Activated B cell treated with CpG ODN at 0.5 μM for 24 hours (primary cell): ENCODE measurements at regions not wholly inside any gene's neighbourhood (a gene's known extent, or its start where the extent isn't known, plus 50 kb on each side); places are given as distances from the start of the nearest gene placed in this dataset.

Experiments
- ATAC-seq: fragments of 200-7000 bp; cut with Tn5 transposase; one replicate; pipeline ENCODE4 v1.10.0; 2021; ENCODE audit warnings: low read depth, mild to moderate bottlenecking, moderate library complexity
- CTCF ChIA-PET: fragments of 350-600 bp; sonication (Branson Sonifier 250); formaldehyde crosslinking; loops from one replicate; lab custom pipeline; 2021; ENCODE audit warnings: antibody characterized with exemption; lab: Charles Lee
- POLR2A ChIA-PET: fragments of 350-600 bp; sonication (Branson Sonifier 250); formaldehyde crosslinking; loops from one replicate; lab custom pipeline; 2021; ENCODE audit warnings: antibody characterized with exemption; lab: Charles Lee
- DNase-seq: peaks from one replicate; pipeline ENCODE4 v3.0.0; 2022
- H3K27ac Mint-ChIP-seq: one replicate; pipeline ENCODE4 v1.8.0; 2020; ENCODE audit warnings: mixed read lengths
- H3K27me3 Mint-ChIP-seq: one replicate; pipeline ENCODE4 v1.8.0; 2021; ENCODE audit warnings: mixed read lengths
- H3K36me3 Mint-ChIP-seq: one replicate; pipeline ENCODE4 v1.8.0; 2021; ENCODE audit warnings: low read depth, mixed read lengths
- H3K4me1 Mint-ChIP-seq: one replicate; pipeline ENCODE4 v1.8.0; 2021; ENCODE audit warnings: mixed read lengths
- H3K4me3 Mint-ChIP-seq: one replicate; pipeline ENCODE4 v1.8.0; 2020; ENCODE audit warnings: mild to moderate bottlenecking, mixed read lengths
- H3K9me3 Mint-ChIP-seq: one replicate; pipeline ENCODE4 v1.8.0; 2020; ENCODE audit warnings: mixed read lengths
- CTCF ChIP-seq: fragments of 200-600 bp; IDR thresholded peaks from one replicate; pipeline ENCODE4 v1.8.0; 2022; ENCODE audit warnings: antibody characterized with exemption, mild to moderate bottlenecking
- intact Hi-C: fragments of 100-400 bp; cut with micrococcal nuclease; formaldehyde crosslinking; loops from one replicate; pipeline ENCODE4 v1.15.1; 2024

GRCh38 chr2:21746499-21746898, 622.7 kb downstream of the TDRD15 start:
- Mint-ChIP-seq H3K36me3 (no peaks in the 10 kb centered on the region), H3K9me3 (peaks cover 3% of the 10 kb centered on the region), H3K27ac (no peak overlapping the region), H3K27me3 (no peaks in the 10 kb centered on the region), H3K4me1 (no peaks in the 10 kb centered on the region), H3K4me3 (no peak overlapping the region)
- DNase-seq (no peak), ATAC-seq (no peak)
- TF ChIP-seq CTCF = no peak
- POLR2A ChIA-PET = no interaction called here
- CTCF ChIA-PET = no interaction called here
- intact Hi-C loops = no loop called here

- no peaks in the 10 kb centered on the region for H3K27me3 Mint-ChIP-seq
- TF ChIP-seq CTCF = no peak
- no peak overlapping the region for H3K27ac Mint-ChIP-seq
- no peak for ATAC-seq
- H3K9me3 Mint-ChIP-seq = no peaks in the 10 kb centered on the region
- intact Hi-C loops = no loop called here
- DNase-seq = no peak
- no peak overlapping the region for H3K4me3 Mint-ChIP-seq
- H3K36me3 Mint-ChIP-seq = no peaks in the 10 kb centered on the region
- POLR2A ChIA-PET = no interaction called here
- CTCF ChIA-PET = no interaction called here
- no peaks in the 10 kb centered on the region for H3K4me1 Mint-ChIP-seq
These were observed 624.7 kb downstream of the TDRD15 start for GRCh38 chr2:21748501-21748900.

GRCh38 chr2:21754164-21754788, 630.5 kb downstream of the TDRD15 start:
- H3K9me3 Mint-ChIP-seq = no peaks in the 10 kb centered on the region
- TF ChIP-seq CTCF = no peak
- no peak overlapping the region for H3K4me3 Mint-ChIP-seq
- ATAC-seq (no peak), DNase-seq (no peak)
- no peaks in the 10 kb centered on the region for H3K4me1 Mint-ChIP-seq
- intact Hi-C loops = no loop called here
- H3K36me3 Mint-ChIP-seq = no peaks in the 10 kb centered on the region
- H3K27me3 Mint-ChIP-seq = no peaks in the 10 kb centered on the region
- ChIA-PET POLR2A (no interaction called here), CTCF (no interaction called here)
- no peak overlapping the region for H3K27ac Mint-ChIP-seq

- intact Hi-C loops = no loop called here
These were observed 634.1 kb downstream of the TDRD15 start for GRCh38 chr2:21757805-21758430.

GRCh38 chr2:21759819-21760218, 636.1 kb downstream of the TDRD15 start:
- TF ChIP-seq CTCF = no peak
- no peak overlapping the region for H3K27ac Mint-ChIP-seq
- H3K27me3 Mint-ChIP-seq = no peaks in the 10 kb centered on the region
- H3K36me3 Mint-ChIP-seq = no peaks in the 10 kb centered on the region
- no peaks in the 10 kb centered on the region for H3K9me3 Mint-ChIP-seq
- ATAC-seq (no peak), DNase-seq (no peak)
- CTCF ChIA-PET = no interaction called here
- intact Hi-C loops = no loop called here
- H3K4me3 Mint-ChIP-seq = no peak overlapping the region
- POLR2A ChIA-PET = no interaction called here
- H3K4me1 Mint-ChIP-seq = no peaks in the 10 kb centered on the region

More at GRCh38 chr2:21757805-21758430, 634.1 kb downstream of the TDRD15 start:
- Mint-ChIP-seq H3K27ac (no peak overlapping the region), H3K27me3 (no peaks in the 10 kb centered on the region), H3K9me3 (no peaks in the 10 kb centered on the region), H3K4me1 (no peaks in the 10 kb centered on the region), H3K4me3 (no peak overlapping the region), H3K36me3 (no peaks in the 10 kb centered on the region)
- TF ChIP-seq CTCF = no peak
- POLR2A ChIA-PET = no interaction called here
- DNase-seq (no peak), ATAC-seq (no peak)
- CTCF ChIA-PET = no interaction called here
